Activated CD8-positive, alpha-beta T cell treated with anti-CD3 and anti-CD28 coated beads for 36 hours (primary cell): ENCODE measurements at regions not wholly inside any gene's neighbourhood (a gene's known extent, or its start where the extent isn't known, plus 50 kb on each side); places are given as distances from the start of the nearest gene placed in this dataset.

ENCODE experiments used
- ATAC-seq: fragments of 200-7000 bp; cut with Tn5 transposase; one replicate; pipeline ENCODE4 v1.10.0; 2021; ENCODE audit warnings: mild to moderate bottlenecking, moderate library complexity
- CTCF ChIA-PET: fragments of 350-600 bp; sonication (Branson Sonifier 250); formaldehyde crosslinking; loops from one replicate; lab custom pipeline; 2021; ENCODE audit warnings: antibody characterized with exemption; lab: Charles Lee
- POLR2A ChIA-PET: fragments of 350-600 bp; sonication (Branson Sonifier 250); formaldehyde crosslinking; loops from one replicate; lab custom pipeline; 2021; ENCODE audit warnings: antibody characterized with exemption; lab: Charles Lee
- DNase-seq: peaks from one replicate; pipeline ENCODE4 v3.0.0-alpha.2; 2020
- H3K27ac Mint-ChIP-seq: one replicate; pipeline ENCODE4 v1.8.0; 2021; ENCODE audit warnings: mild to moderate bottlenecking, mixed read lengths
- H3K27me3 Mint-ChIP-seq: one replicate; pipeline ENCODE4 v1.8.0; 2021; ENCODE audit warnings: mixed read lengths
- H3K36me3 Mint-ChIP-seq: one replicate; pipeline ENCODE4 v1.8.0; 2021; ENCODE audit warnings: low read depth, mixed read lengths
- H3K4me1 Mint-ChIP-seq: one replicate; pipeline ENCODE4 v1.8.0; 2021; ENCODE audit warnings: low read depth, mixed read lengths
- H3K4me3 Mint-ChIP-seq: one replicate; pipeline ENCODE4 v1.8.0; 2021; ENCODE audit warnings: mild to moderate bottlenecking, moderate library complexity, mixed read lengths
- H3K9me3 Mint-ChIP-seq: one replicate; pipeline ENCODE4 v1.8.0; 2021; ENCODE audit warnings: mixed read lengths
- CTCF ChIP-seq: fragments of 200-600 bp; IDR thresholded peaks from one replicate; pipeline ENCODE4 v1.8.0; 2022; ENCODE audit warnings: antibody characterized with exemption, mild to moderate bottlenecking
- intact Hi-C: fragments of 100-400 bp; cut with micrococcal nuclease; formaldehyde crosslinking; loops from one replicate; pipeline ENCODE4 v1.10.0; 2022

GRCh38 chr17:77306048-77306789, 165.4 kb downstream of the SEC14L1 start:
- TF ChIP-seq CTCF = no peak
- DNase-seq = no peak
- no peaks in the 10 kb centered on the region for H3K9me3 Mint-ChIP-seq
- no peak overlapping the region for H3K4me3 Mint-ChIP-seq
- no peaks in the 10 kb centered on the region for H3K36me3 Mint-ChIP-seq
- intact Hi-C loops = no loop called here
- H3K4me1 Mint-ChIP-seq = no peaks in the 10 kb centered on the region
- ATAC-seq = no peak
- no peak overlapping the region for H3K27ac Mint-ChIP-seq
- CTCF ChIA-PET = no interaction called here
- no peaks in the 10 kb centered on the region for H3K27me3 Mint-ChIP-seq
- POLR2A ChIA-PET = no interaction called here

GRCh38 chr17:77306790-77307478, 166.2 kb downstream of the SEC14L1 start:
- ChIA-PET POLR2A (no interaction called here), CTCF (no interaction called here)
- H3K36me3 Mint-ChIP-seq = no peaks in the 10 kb centered on the region
- no peak overlapping the region for H3K27ac Mint-ChIP-seq
- no peak overlapping the region for H3K4me3 Mint-ChIP-seq
- ATAC-seq = no peak
- H3K27me3 Mint-ChIP-seq = no peaks in the 10 kb centered on the region
- intact Hi-C loops = no loop called here
- DNase-seq = no peak
- TF ChIP-seq CTCF = no peak
- H3K4me1 Mint-ChIP-seq = no peaks in the 10 kb centered on the region
- no peaks in the 10 kb centered on the region for H3K9me3 Mint-ChIP-seq

GRCh38 chr17:77307479-77308198, 166.9 kb downstream of the SEC14L1 start:
- no peak overlapping the region for H3K27ac Mint-ChIP-seq
- H3K4me1 Mint-ChIP-seq = no peaks in the 10 kb centered on the region
- H3K36me3 Mint-ChIP-seq = no peaks in the 10 kb centered on the region
- DNase-seq = no peak
- ATAC-seq = no peak
- ChIA-PET CTCF (no interaction called here), POLR2A (no interaction called here)
- H3K4me3 Mint-ChIP-seq = no peak overlapping the region
- no peaks in the 10 kb centered on the region for H3K27me3 Mint-ChIP-seq
- no peaks in the 10 kb centered on the region for H3K9me3 Mint-ChIP-seq
- no peak for TF ChIP-seq CTCF
- intact Hi-C loops = no loop called here

GRCh38 chr17:77308861-77309726, 168.3 kb downstream of the SEC14L1 start:
- no peak overlapping the region for H3K4me3 Mint-ChIP-seq
- no peak for TF ChIP-seq CTCF
- ATAC-seq (no peak), DNase-seq (no peak)
- H3K9me3 Mint-ChIP-seq = no peaks in the 10 kb centered on the region
- no peaks in the 10 kb centered on the region for H3K36me3 Mint-ChIP-seq
- POLR2A ChIA-PET = no interaction called here
- CTCF ChIA-PET = no interaction called here
- intact Hi-C loops = no loop called here
- H3K4me1 Mint-ChIP-seq = no peaks in the 10 kb centered on the region
- no peak overlapping the region for H3K27ac Mint-ChIP-seq
- H3K27me3 Mint-ChIP-seq = no peaks in the 10 kb centered on the region
